ENCODE measurements at regions not wholly inside any gene's neighbourhood (a gene's known extent, or its start where the extent isn't known, plus 50 kb on each side); places are given as distances from the start of the nearest gene placed in this dataset.

DNA sequence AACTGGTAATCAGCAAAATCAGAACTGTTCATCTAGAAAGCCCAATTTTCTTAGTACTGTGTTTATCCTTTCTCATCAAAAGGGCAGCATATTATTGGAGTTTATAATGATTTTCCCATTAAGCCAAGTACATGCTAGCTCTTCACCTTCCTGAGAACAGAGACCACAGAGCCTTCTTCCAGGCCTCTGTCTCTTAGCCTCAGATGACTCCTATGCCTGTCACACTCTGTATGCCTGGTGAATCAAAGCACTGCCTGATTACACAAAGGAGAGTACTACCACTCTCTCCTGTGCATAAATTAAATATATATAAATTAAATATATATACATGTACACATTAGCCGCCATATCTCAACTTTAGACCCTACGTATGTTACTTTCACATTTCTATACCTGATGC is 636.1 kb downstream of the NTRK3 start:
- H3K4me2 ChIP-seq (ENCODE audit: low read depth, low read length) = no peak overlapping the region
- ATAC-seq (ENCODE audit: low read depth) (no peak), DNase-seq (no peak)
- peaks cover under 1% of the 10 kb centered on the region for H3K9me3 ChIP-seq (ENCODE audit: control insufficient read depth, insufficient read depth, low read length)
- H3K9me1 ChIP-seq (ENCODE audit: insufficient read depth, low read length) = no peaks in the 10 kb centered on the region
- no peak overlapping the region for H2BK20ac ChIP-seq (ENCODE audit: low read depth, low read length)
- dilution Hi-C loops (cut with HindIII; ENCODE audit: low sequenced_read_pairs, unreplicated experiment) (no loop called here), intact Hi-C loops (cut with micrococcal nuclease) (loop anchor here (5.0 kb wide), 1 partner anchor 627 kb away; no protein-coding TSS in a partner anchor), in situ Hi-C loops (cut with MboI; ENCODE audit: low sequenced_read_pairs) (no loop called here)
- no CpG with 5 or more reads among the region's 2 CpGs for WGBS, 2 experiments (ENCODE audit: extremely low coverage in 2 of 2, insufficient read length in 1 of 2)
- ChIA-PET CTCF (no interaction called here), POLR2A (ENCODE audit: unreplicated experiment) (no interaction called here)
- no peak overlapping the region for H4K5ac ChIP-seq (ENCODE audit: low read depth, low read length)
- H4K91ac ChIP-seq (ENCODE audit: insufficient read depth, low read depth, low read length) = no peak overlapping the region
- H3K36me3 ChIP-seq (ENCODE audit: control insufficient read depth, insufficient read depth, low read length) = no peaks in the 10 kb centered on the region
- no peak overlapping the region for H2AK9ac ChIP-seq (replicated peaks; ENCODE audit: low read depth, low read length, poor library complexity)
- H2AK5ac ChIP-seq (ENCODE audit: low read depth, low read length) = no peak overlapping the region
- H3K18ac ChIP-seq (ENCODE audit: low read depth, low read length) = no peak overlapping the region
- H3K56ac ChIP-seq (ENCODE audit: extremely low read depth, insufficient read depth, low read length) = no peak overlapping the region
- H3K14ac ChIP-seq (replicated peaks; ENCODE audit: low read depth, low read length) = no peak overlapping the region
- H3K4me1 ChIP-seq (ENCODE audit: control insufficient read depth, insufficient read depth, low read length) = no peaks in the 10 kb centered on the region
- no peak overlapping the region for H3K23ac ChIP-seq (ENCODE audit: low read depth, low read length)
- no peak overlapping the region for H2AFZ ChIP-seq (replicated peaks; ENCODE audit: low read length, poor library complexity)
- no peak overlapping the region for H2BK5ac ChIP-seq (ENCODE audit: low read depth, low read length, poor library complexity, severe bottlenecking)
- H3K79me1 ChIP-seq (ENCODE audit: low read depth in 1 of 2, low read length in 2 of 2) = no peaks in the 10 kb centered on the region
- H2BK15ac ChIP-seq (ENCODE audit: low read depth, low read length) = no peak overlapping the region
- H4K8ac ChIP-seq (ENCODE audit: low read depth in 2 of 2, low read length in 2 of 2) = no peak overlapping the region
- no peak overlapping the region for H3K27ac ChIP-seq (ENCODE audit: insufficient read depth, low read length)
- no peak overlapping the region for H3K4ac ChIP-seq (ENCODE audit: low read depth, low read length)
- H2BK120ac ChIP-seq (ENCODE audit: low read depth, low read length) = no peak overlapping the region
- H3K9ac ChIP-seq (ENCODE audit: low read depth, low read length) = no peak overlapping the region
- BruUV-seq (replicated peaks) = no TSS peak
- no peaks in the 10 kb centered on the region for H3K27me3 ChIP-seq (ENCODE audit: control insufficient read depth, insufficient read depth, low read length)
- no peaks in the 10 kb centered on the region for H4K20me1 ChIP-seq (ENCODE audit: insufficient read depth, low read length)
- TF ChIP-seq USF2 (IDR thresholded peaks at IDR 0.05; ENCODE audit: low read depth, low read length) = no peak
- no peak overlapping the region for H3K4me3 ChIP-seq (ENCODE audit: insufficient read depth, low read depth, low read length)
